ENCODE measurements at regions not wholly inside any gene's neighbourhood (a gene's known extent, or its start where the extent isn't known, plus 50 kb on each side); places are given as distances from the start of the nearest gene placed in this dataset.

- H3K9me3 Mint-ChIP-seq, result no peaks in the 10 kb centered on the region
- ChIA-PET POLR2A (no interaction called here), CTCF (no interaction called here)
- no peak overlapping the region for H3K27ac Mint-ChIP-seq
- no peaks in the 10 kb centered on the region for H3K4me1 Mint-ChIP-seq
- no peak overlapping the region for H3K4me3 Mint-ChIP-seq
- no peak for DNase-seq
- no peaks in the 10 kb centered on the region for H3K27me3 Mint-ChIP-seq
- H3K36me3 Mint-ChIP-seq (ENCODE audit: low read depth), result no peaks in the 10 kb centered on the region
Observed at GRCh38 chrX:40831750-40832149, 96.4 kb upstream of the MED14 start.

- H3K27me3 Mint-ChIP-seq, result no peaks in the 10 kb centered on the region
- no peaks in the 10 kb centered on the region for H3K36me3 Mint-ChIP-seq (ENCODE audit: low read depth)
- H3K4me3 Mint-ChIP-seq, result no peak overlapping the region
- H3K9me3 Mint-ChIP-seq, result no peaks in the 10 kb centered on the region
- no peaks in the 10 kb centered on the region for H3K4me1 Mint-ChIP-seq
- ChIA-PET CTCF (no interaction called here), POLR2A (no interaction called here)
- DNase-seq, result no peak
- H3K27ac Mint-ChIP-seq, result no peak overlapping the region
Observed at GRCh38 chrX:40832723-40833122, 97.4 kb upstream of the MED14 start.

DNA sequence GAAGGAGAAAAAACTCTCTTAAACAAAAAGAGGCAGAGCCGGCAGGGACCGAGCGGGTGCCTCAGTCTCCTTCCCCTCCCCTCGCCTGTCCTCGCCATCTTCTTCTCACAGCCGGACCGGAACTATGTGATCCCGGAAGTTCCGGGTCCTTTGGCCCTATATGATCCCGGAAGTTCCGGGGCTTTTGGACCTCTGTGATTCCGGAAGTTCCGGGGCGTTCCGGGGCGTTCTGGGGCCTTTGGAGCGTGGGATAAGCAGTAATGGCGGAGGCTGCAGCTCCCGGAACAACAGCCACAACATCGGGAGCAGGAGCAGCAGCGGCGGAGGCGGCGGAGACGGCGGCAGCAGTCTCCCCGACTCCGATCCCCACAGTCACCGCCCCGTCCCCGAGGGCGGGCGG is 98.9 kb upstream of the MED14 start:
- H3K4me1 Mint-ChIP-seq, result no peaks in the 10 kb centered on the region
- H3K27me3 Mint-ChIP-seq, result no peaks in the 10 kb centered on the region
- no peak overlapping the region for H3K27ac Mint-ChIP-seq
- H3K36me3 Mint-ChIP-seq (ENCODE audit: low read depth), result no peaks in the 10 kb centered on the region
- ChIA-PET CTCF (no interaction called here), POLR2A (no interaction called here)
- no peaks in the 10 kb centered on the region for H3K9me3 Mint-ChIP-seq
- no peak for DNase-seq
- no peak overlapping the region for H3K4me3 Mint-ChIP-seq

DNA sequence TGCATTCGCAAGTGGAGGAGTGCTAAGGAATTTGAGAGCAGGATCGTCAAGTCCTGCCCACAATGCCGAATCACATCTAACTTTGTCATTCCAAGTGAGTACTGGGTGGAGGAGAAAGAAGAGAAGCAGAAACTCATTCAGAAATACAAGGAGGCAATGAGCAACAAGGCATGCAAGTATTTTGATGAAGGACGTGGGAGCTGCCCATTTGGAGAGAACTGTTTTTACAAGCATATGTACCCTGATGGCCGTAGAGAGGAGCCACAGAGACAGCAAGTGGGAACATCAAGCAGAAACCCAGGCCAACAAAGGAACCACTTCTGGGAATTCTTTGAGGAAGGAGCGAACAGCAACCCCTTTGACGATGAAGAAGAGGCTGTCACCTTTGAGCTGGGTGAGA is 100.2 kb upstream of the MED14 start:
- no peaks in the 10 kb centered on the region for H3K4me1 Mint-ChIP-seq
- CTCF ChIA-PET, result no interaction called here
- no peak for DNase-seq
- H3K4me3 Mint-ChIP-seq, result no peak overlapping the region
- H3K9me3 Mint-ChIP-seq, result peaks cover 4% of the 10 kb centered on the region
- H3K36me3 Mint-ChIP-seq (ENCODE audit: low read depth), result no peaks in the 10 kb centered on the region
- no peak overlapping the region for H3K27ac Mint-ChIP-seq
- POLR2A ChIA-PET, result no interaction called here
- no peaks in the 10 kb centered on the region for H3K27me3 Mint-ChIP-seq

GRCh38 chrX:40843643-40844042 is 108.3 kb upstream of the MED14 start:
- Mint-ChIP-seq H3K27me3 (peaks cover 2% of the 10 kb centered on the region), H3K9me3 (peaks cover 15% of the 10 kb centered on the region), H3K27ac (no peak overlapping the region), H3K4me3 (no peak overlapping the region), H3K36me3 (ENCODE audit: low read depth) (no peaks in the 10 kb centered on the region), H3K4me1 (no peaks in the 10 kb centered on the region)
- ChIA-PET POLR2A (no interaction called here), CTCF (interaction anchor here (0.6 kb wide), 1 partner anchor 300 kb away, joined by 3 read pairs; no protein-coding TSS in a partner anchor)
- DNase-seq, result no peak

GRCh38 chrX:40844471-40844870 is 109.1 kb upstream of the MED14 start:
- H3K27ac Mint-ChIP-seq, result no peak overlapping the region
- ChIA-PET POLR2A (no interaction called here), CTCF (no interaction called here)
- H3K4me3 Mint-ChIP-seq, result no peak overlapping the region
- no peaks in the 10 kb centered on the region for H3K36me3 Mint-ChIP-seq (ENCODE audit: low read depth)
- DNase-seq, result no peak
- H3K4me1 Mint-ChIP-seq, result no peaks in the 10 kb centered on the region
- H3K9me3 Mint-ChIP-seq, result peaks cover 15% of the 10 kb centered on the region
- peaks cover 2% of the 10 kb centered on the region for H3K27me3 Mint-ChIP-seq

- Mint-ChIP-seq H3K4me1 (no peaks in the 10 kb centered on the region), H3K4me3 (no peak overlapping the region), H3K9me3 (peaks cover 13% of the 10 kb centered on the region), H3K27me3 (peaks cover 2% of the 10 kb centered on the region), H3K27ac (no peak overlapping the region), H3K36me3 (ENCODE audit: low read depth) (no peaks in the 10 kb centered on the region)
- ChIA-PET CTCF (no interaction called here), POLR2A (no interaction called here)
- no peak for DNase-seq
Observed at GRCh38 chrX:40845331-40845911, 110.1 kb upstream of the MED14 start.

DNA sequence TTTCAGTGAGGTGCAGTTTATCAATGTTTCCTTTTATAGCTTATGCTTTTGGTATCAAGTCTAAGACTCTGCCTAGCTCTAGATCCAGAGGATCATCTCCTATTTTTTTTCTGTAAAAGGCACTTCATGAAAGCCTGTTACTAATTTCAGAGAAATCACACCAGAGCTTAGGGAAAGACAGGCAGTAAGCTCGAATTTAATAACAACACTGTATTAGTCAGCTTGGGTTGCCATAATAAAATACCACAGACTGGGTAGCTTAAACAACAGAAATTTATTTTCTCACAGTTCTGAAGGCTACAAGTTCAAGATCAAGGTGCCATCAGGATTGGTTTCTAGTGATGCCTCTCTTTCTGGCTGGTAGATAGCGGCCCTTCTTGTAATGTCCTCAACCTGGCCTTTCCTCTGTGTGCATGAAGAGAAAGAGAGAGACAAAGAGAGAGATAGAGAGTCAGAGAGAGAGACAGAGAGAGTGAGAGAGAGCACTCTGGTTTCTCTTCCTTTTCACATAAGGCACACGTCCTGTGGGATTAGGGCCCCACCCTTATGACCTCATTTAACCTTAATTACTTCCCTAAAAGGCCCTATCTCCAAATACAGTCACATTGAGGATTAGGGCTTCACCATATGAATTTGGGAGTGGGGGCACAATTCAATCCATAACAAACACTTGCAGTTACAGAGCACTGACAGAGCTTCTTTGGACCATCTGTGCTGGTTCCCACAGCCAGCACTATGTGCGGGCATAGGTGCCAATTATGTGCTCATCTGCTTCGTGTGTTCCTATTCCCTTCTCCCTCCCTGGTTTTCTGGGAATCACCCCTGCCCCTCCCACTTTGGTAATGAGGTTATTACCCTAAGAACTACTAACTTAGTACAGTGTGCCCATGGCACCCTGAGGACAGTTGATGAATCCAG is 114.8 kb upstream of the MED14 start:
- no peaks in the 10 kb centered on the region for H3K9me3 Mint-ChIP-seq
- H3K36me3 Mint-ChIP-seq (ENCODE audit: low read depth), result no peaks in the 10 kb centered on the region
- no peak for DNase-seq
- H3K27me3 Mint-ChIP-seq, result no peaks in the 10 kb centered on the region
- CTCF ChIA-PET, result interaction anchor here (0.6 to 0.7 kb wide), 2 partner anchors 89 to 307 kb away, joined by 3 read pairs; no protein-coding TSS in a partner anchor
- no peak overlapping the region for H3K4me3 Mint-ChIP-seq
- POLR2A ChIA-PET, result no interaction called here
- H3K27ac Mint-ChIP-seq, result no peak overlapping the region
- H3K4me1 Mint-ChIP-seq, result no peaks in the 10 kb centered on the region

GRCh38 chrX:40852586-40852985 is 117.2 kb upstream of the MED14 start:
- no peaks in the 10 kb centered on the region for H3K9me3 Mint-ChIP-seq
- no peaks in the 10 kb centered on the region for H3K4me1 Mint-ChIP-seq
- no peak overlapping the region for H3K4me3 Mint-ChIP-seq
- POLR2A ChIA-PET, result no interaction called here
- CTCF ChIA-PET, result interaction anchor here (1.4 kb wide), 1 partner anchor 13 kb away, joined by 4 read pairs; no protein-coding TSS in a partner anchor
- H3K36me3 Mint-ChIP-seq (ENCODE audit: low read depth), result no peaks in the 10 kb centered on the region
- H3K27me3 Mint-ChIP-seq, result no peaks in the 10 kb centered on the region
- H3K27ac Mint-ChIP-seq, result no peak overlapping the region
- no peak for DNase-seq

- Mint-ChIP-seq H3K9me3 (no peaks in the 10 kb centered on the region), H3K36me3 (ENCODE audit: low read depth) (no peaks in the 10 kb centered on the region), H3K4me1 (no peaks in the 10 kb centered on the region), H3K27ac (no peak overlapping the region), H3K4me3 (no peak overlapping the region), H3K27me3 (no peaks in the 10 kb centered on the region)
- ChIA-PET CTCF (interaction anchor here (1.4 kb wide), 1 partner anchor 14 kb away, joined by 4 read pairs; no protein-coding TSS in a partner anchor), POLR2A (no interaction called here)
- DNase-seq, result no peak
Observed at GRCh38 chrX:40853004-40853815, 117.9 kb upstream of the MED14 start.

- Mint-ChIP-seq H3K4me3 (no peak overlapping the region), H3K27me3 (no peaks in the 10 kb centered on the region), H3K36me3 (ENCODE audit: low read depth) (no peaks in the 10 kb centered on the region), H3K9me3 (no peaks in the 10 kb centered on the region), H3K4me1 (no peaks in the 10 kb centered on the region), H3K27ac (no peak overlapping the region)
- CTCF ChIA-PET, result no interaction called here
- POLR2A ChIA-PET, result no interaction called here
- DNase-seq, result no peak
Observed at GRCh38 chrX:40853816-40854123, 118.4 kb upstream of the MED14 start.

GRCh38 chrX:40854242-40854641 is 118.9 kb upstream of the MED14 start:
- ChIA-PET CTCF (no interaction called here), POLR2A (no interaction called here)
- H3K36me3 Mint-ChIP-seq (ENCODE audit: low read depth), result no peaks in the 10 kb centered on the region
- H3K4me1 Mint-ChIP-seq, result no peaks in the 10 kb centered on the region
- no peak overlapping the region for H3K27ac Mint-ChIP-seq
- no peak overlapping the region for H3K4me3 Mint-ChIP-seq
- no peaks in the 10 kb centered on the region for H3K27me3 Mint-ChIP-seq
- no peak for DNase-seq
- no peaks in the 10 kb centered on the region for H3K9me3 Mint-ChIP-seq

GRCh38 chrX:40855411-40855810 is 120.1 kb upstream of the MED14 start:
- ChIA-PET POLR2A (no interaction called here), CTCF (no interaction called here)
- no peaks in the 10 kb centered on the region for H3K9me3 Mint-ChIP-seq
- no peak overlapping the region for H3K27ac Mint-ChIP-seq
- no peak overlapping the region for H3K4me3 Mint-ChIP-seq
- no peaks in the 10 kb centered on the region for H3K36me3 Mint-ChIP-seq (ENCODE audit: low read depth)
- H3K4me1 Mint-ChIP-seq, result no peaks in the 10 kb centered on the region
- no peaks in the 10 kb centered on the region for H3K27me3 Mint-ChIP-seq
- DNase-seq, result no peak

All from activated CD4-positive, alpha-beta T cell treated with anti-CD3 and anti-CD28 coated beads, Interleukin-2, amount 10 ng/mL, durations not matched to agents 7 days and 5 days (primary cell).